A549 (cell line): ENCODE measurements at regions not wholly inside any gene's neighbourhood (a gene's known extent, or its start where the extent isn't known, plus 50 kb on each side); places are given as distances from the start of the nearest gene placed in this dataset.

ENCODE experiments used
- BCL3 ChIP-seq: fragments of >200 bp; sonication (Bioruptor Twin); formaldehyde crosslinking; IDR thresholded peaks from 3 replicates; pipeline ENCODE4 v1.6.1; 2016
- MAFK ChIP-seq: fragments of 450-650 bp; IDR thresholded peaks from 2 replicates; pipeline ENCODE4 v1.6.1; 2014; ENCODE audit not compliant: partially characterized antibody
- MAX ChIP-seq: IDR thresholded peaks from 2 replicates; pipeline ENCODE4 v1.6.1; 2012
- POLR2A ChIP-seq: IDR thresholded peaks from 2 replicates; pipeline ENCODE4 v1.6.1; 2012; ENCODE audit warnings: mild to moderate bottlenecking, low read length

DNA sequence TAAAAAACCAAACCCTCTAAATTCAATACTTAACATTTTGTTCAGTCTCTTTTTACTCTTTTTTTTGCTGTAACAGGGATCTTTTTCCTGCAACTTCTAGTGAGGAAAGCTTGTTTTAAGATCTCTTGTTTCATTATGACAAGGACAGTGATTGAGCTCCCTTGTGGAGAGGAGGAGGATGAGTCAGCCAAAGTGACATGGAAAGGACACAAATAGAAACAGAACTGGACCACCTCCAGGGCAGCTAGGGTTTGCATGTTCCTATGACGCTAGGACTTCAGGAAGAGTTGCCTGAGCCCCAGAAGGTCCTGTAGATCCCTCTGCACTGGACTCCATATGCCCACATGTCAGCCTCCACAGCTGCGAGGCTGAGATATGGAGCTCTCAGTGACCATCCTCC is 212.6 kb upstream of the FAM78B start:
- TF ChIP-seq POLR2A (no peak), MAFK (no peak), BCL3 (no peak), MAX (no peak)
